ENCODE measurements at regions not wholly inside any gene's neighbourhood (a gene's known extent, or its start where the extent isn't known, plus 50 kb on each side); places are given as distances from the start of the nearest gene placed in this dataset.
"Not testable (repeated sequence)": the region's sequence is repeated elsewhere in the genome, so short reads cannot be mapped to it uniquely, and the experiment has no call there.

GRCh38 chr2:95770726-95771125 is 178.9 kb downstream of the TRIM43 start:
- H3K14ac ChIP-seq (ENCODE audit: low read length); H3K18ac ChIP-seq (ENCODE audit: low read length); H3K4me1 ChIP-seq (ENCODE audit: control insufficient read depth in 2 of 2, insufficient read depth in 1 of 2, low read depth in 1 of 2, low read length in 2 of 2); H3K4ac ChIP-seq (ENCODE audit: low read length); H3K23ac ChIP-seq (ENCODE audit: low read depth, low read length, poor library complexity); H4K8ac ChIP-seq (ENCODE audit: low read depth, low read length); H2BK5ac ChIP-seq (ENCODE audit: low read length); DNase-seq (ENCODE audit: low spot score); H2BK12ac ChIP-seq (ENCODE audit: low read length); H3K9ac ChIP-seq (ENCODE audit: low read depth, low read length, poor library complexity); H3K27ac ChIP-seq (replicated peaks; ENCODE audit: low read length); H2BK120ac ChIP-seq (ENCODE audit: low read depth, low read length); H3K4me3 ChIP-seq (ENCODE audit: low read length in 2 of 2); H2BK15ac ChIP-seq (ENCODE audit: low read length); H3K79me1 ChIP-seq (ENCODE audit: low read depth, low read length); H3K36me3 ChIP-seq (replicated peaks in 1 of 2; ENCODE audit: control insufficient read depth in 2 of 2, insufficient read depth in 2 of 2, low read length in 2 of 2); H3K9me3 ChIP-seq (replicated peaks in 1 of 2; ENCODE audit: control insufficient read depth in 2 of 2, insufficient read depth in 1 of 2, low read depth in 1 of 2, low read length in 2 of 2); H2AFZ ChIP-seq (ENCODE audit: low read length); H3K4me2 ChIP-seq (ENCODE audit: insufficient read depth, low read length, poor library complexity, severe bottlenecking); H4K91ac ChIP-seq (ENCODE audit: low read depth, low read length, poor library complexity); H3K27me3 ChIP-seq (ENCODE audit: control insufficient read depth in 3 of 3, insufficient read depth in 3 of 3, low read depth in 1 of 3, low read length in 3 of 3); H2AK5ac ChIP-seq (ENCODE audit: low read depth, low read length): not testable (repeated sequence)
- WGBS, 2 donors (ENCODE audit: extremely low coverage in 2 of 2, insufficient read length in 2 of 2, insufficient replicate concordance in 1 of 2) = no CpG with 5 or more reads among the region's 9 CpGs

- no CpG with 5 or more reads among the region's 11 CpGs for WGBS, 2 donors (ENCODE audit: extremely low coverage in 2 of 2, insufficient read length in 2 of 2, insufficient replicate concordance in 1 of 2)
- H3K27me3 ChIP-seq (ENCODE audit: control insufficient read depth in 3 of 3, insufficient read depth in 3 of 3, low read depth in 1 of 3, low read length in 3 of 3); H3K4ac ChIP-seq (ENCODE audit: low read length); H2BK5ac ChIP-seq (ENCODE audit: low read length); H3K79me1 ChIP-seq (ENCODE audit: low read depth, low read length); H3K9ac ChIP-seq (ENCODE audit: low read depth, low read length, poor library complexity); H3K4me2 ChIP-seq (ENCODE audit: insufficient read depth, low read length, poor library complexity, severe bottlenecking); H3K23ac ChIP-seq (ENCODE audit: low read depth, low read length, poor library complexity); H3K4me3 ChIP-seq (ENCODE audit: low read length in 2 of 2); H3K4me1 ChIP-seq (ENCODE audit: control insufficient read depth in 2 of 2, insufficient read depth in 1 of 2, low read depth in 1 of 2, low read length in 2 of 2); H2BK12ac ChIP-seq (ENCODE audit: low read length); H4K8ac ChIP-seq (ENCODE audit: low read depth, low read length); H2AK5ac ChIP-seq (ENCODE audit: low read depth, low read length); H2BK15ac ChIP-seq (ENCODE audit: low read length); DNase-seq (ENCODE audit: low spot score); H3K27ac ChIP-seq (replicated peaks; ENCODE audit: low read length); H3K9me3 ChIP-seq (replicated peaks in 1 of 2; ENCODE audit: control insufficient read depth in 2 of 2, insufficient read depth in 1 of 2, low read depth in 1 of 2, low read length in 2 of 2); H3K36me3 ChIP-seq (replicated peaks in 1 of 2; ENCODE audit: control insufficient read depth in 2 of 2, insufficient read depth in 2 of 2, low read length in 2 of 2); H2BK120ac ChIP-seq (ENCODE audit: low read depth, low read length); H4K91ac ChIP-seq (ENCODE audit: low read depth, low read length, poor library complexity); H2AFZ ChIP-seq (ENCODE audit: low read length); H3K18ac ChIP-seq (ENCODE audit: low read length); H3K14ac ChIP-seq (ENCODE audit: low read length): not testable (repeated sequence)
Observed at GRCh38 chr2:95774322-95775192, 182.8 kb downstream of the TRIM43 start.

- H3K4me1 ChIP-seq (ENCODE audit: control insufficient read depth in 2 of 2, insufficient read depth in 1 of 2, low read depth in 1 of 2, low read length in 2 of 2); H3K4ac ChIP-seq (ENCODE audit: low read length); DNase-seq (ENCODE audit: low spot score); H2AK5ac ChIP-seq (ENCODE audit: low read depth, low read length); H3K4me2 ChIP-seq (ENCODE audit: insufficient read depth, low read length, poor library complexity, severe bottlenecking); H2AFZ ChIP-seq (ENCODE audit: low read length); H4K8ac ChIP-seq (ENCODE audit: low read depth, low read length); H3K27ac ChIP-seq (replicated peaks; ENCODE audit: low read length); H2BK5ac ChIP-seq (ENCODE audit: low read length); H3K4me3 ChIP-seq (ENCODE audit: low read length in 2 of 2); H3K9ac ChIP-seq (ENCODE audit: low read depth, low read length, poor library complexity); H3K36me3 ChIP-seq (replicated peaks in 1 of 2; ENCODE audit: control insufficient read depth in 2 of 2, insufficient read depth in 2 of 2, low read length in 2 of 2); H3K14ac ChIP-seq (ENCODE audit: low read length); H3K23ac ChIP-seq (ENCODE audit: low read depth, low read length, poor library complexity); H3K9me3 ChIP-seq (replicated peaks in 1 of 2; ENCODE audit: control insufficient read depth in 2 of 2, insufficient read depth in 1 of 2, low read depth in 1 of 2, low read length in 2 of 2); H3K27me3 ChIP-seq (ENCODE audit: control insufficient read depth in 3 of 3, insufficient read depth in 3 of 3, low read depth in 1 of 3, low read length in 3 of 3); H3K79me1 ChIP-seq (ENCODE audit: low read depth, low read length); H2BK12ac ChIP-seq (ENCODE audit: low read length); H3K18ac ChIP-seq (ENCODE audit: low read length); H2BK120ac ChIP-seq (ENCODE audit: low read depth, low read length); H4K91ac ChIP-seq (ENCODE audit: low read depth, low read length, poor library complexity); H2BK15ac ChIP-seq (ENCODE audit: low read length): not testable (repeated sequence)
- no CpG with 5 or more reads among the region's 9 CpGs for WGBS, 2 donors (ENCODE audit: extremely low coverage in 2 of 2, insufficient read length in 2 of 2, insufficient replicate concordance in 1 of 2)
Observed at GRCh38 chr2:95775193-95775531, 183.4 kb downstream of the TRIM43 start.
